H1 (cell line): ENCODE measurements at regions not wholly inside any gene's neighbourhood (a gene's known extent, or its start where the extent isn't known, plus 50 kb on each side); places are given as distances from the start of the nearest gene placed in this dataset.
"Not testable (repeated sequence)": the region's sequence is repeated elsewhere in the genome, so short reads cannot be mapped to it uniquely, and the experiment has no call there.

Experiments used
- CTCF ChIA-PET: fragments of 300-600 bp; sonication (Branson Sonifier 250); formaldehyde crosslinking; loops from one replicate; lab custom pipeline; 2021; ENCODE audit not compliant: partially characterized antibody; lab: Charles Lee
- POLR2A ChIA-PET: fragments of 300-600 bp; sonication (Branson Sonifier 250); formaldehyde crosslinking; loops from one replicate; lab custom pipeline; 2021; ENCODE audit warnings: inconsistent platforms; ENCODE audit not compliant: partially characterized antibody; lab: Charles Lee
- DNase-seq, 2 experiments: peaks; one replicate each; pipeline versions ENCODE4 v3.0.0 to v3.0.0-alpha.2; 2010 to 2022; ENCODE audit warnings: low spot score in 2 of 2, low read depth in 1 of 2, mixed read lengths in 1 of 2
- FAIRE-seq: peaks from 2 replicates; lab custom pipeline; 2011; peaks lifted over from hg19 to GRCh38; lab: Jason Lieb, UNC
- H2AFZ ChIP-seq: 2 replicates; pipeline ENCODE4 v1.8.1; 2012; ENCODE audit warnings: low read length, inconsistent platforms
- H2AK5ac ChIP-seq: 2 replicates; pipeline ENCODE4 v1.6.1; 2013; ENCODE audit warnings: low read depth, low read length
- H2BK120ac ChIP-seq: replicated peaks from 2 replicates; pipeline ENCODE3; 2013; ENCODE audit warnings: low read depth, low read length, inconsistent platforms
- H2BK12ac ChIP-seq: 2 replicates; pipeline ENCODE4 v1.6.1; 2013; ENCODE audit warnings: low read depth, low read length
- H2BK15ac ChIP-seq: 2 replicates; pipeline ENCODE4 v1.6.1; 2013; ENCODE audit warnings: low read length
- H2BK20ac ChIP-seq: 2 replicates; pipeline ENCODE4 v1.6.1; 2013; ENCODE audit warnings: low read length
- H2BK5ac ChIP-seq: 2 replicates; pipeline ENCODE4 v1.6.1; 2013; ENCODE audit warnings: low read depth, low read length
- H3K14ac ChIP-seq: 2 replicates; pipeline ENCODE4 v1.6.1; 2013; ENCODE audit warnings: inconsistent platforms; ENCODE audit not compliant: insufficient read length
- H3K18ac ChIP-seq: 2 replicates; pipeline ENCODE4 v1.6.1; 2013; ENCODE audit warnings: low read length; ENCODE audit errors: extremely low read depth
- H3K23ac ChIP-seq: 2 replicates; pipeline ENCODE4 v1.6.1; 2013; ENCODE audit warnings: inconsistent platforms; ENCODE audit not compliant: insufficient read length
- H3K23me2 ChIP-seq: 2 replicates; pipeline ENCODE4 v1.6.1; 2013; ENCODE audit warnings: low read depth, low read length
- H3K27ac ChIP-seq: 2 replicates; pipeline ENCODE4 v1.6.1; 2011; ENCODE audit warnings: low read depth, low read length, inconsistent platforms
- H3K27me3 ChIP-seq, 4 experiments: replicated peaks in 1 of 4; 1 replicate in 1 of 4; 2 replicates in 3 of 4; pipeline versions ENCODE4 v1.6.1 to v1.8.1; 2011 to 2013; ENCODE audit warnings: low read length in 3 of 4, mild to moderate bottlenecking in 3 of 4, inconsistent platforms in 2 of 4, mixed read lengths in 2 of 4, moderate library complexity in 1 of 4; ENCODE audit not compliant: control insufficient read depth in 3 of 4, insufficient read depth in 3 of 4; ENCODE audit errors: extremely low read depth in 1 of 4
- H3K36me3 ChIP-seq, 4 experiments: 2 replicates each; pipeline versions ENCODE4 v1.6.1 to v1.8.1; 2011 to 2013; ENCODE audit warnings: mild to moderate bottlenecking in 4 of 4, low read length in 3 of 4, moderate library complexity in 2 of 4, control low read depth in 1 of 4, inconsistent platforms in 1 of 4; ENCODE audit not compliant: insufficient read depth in 4 of 4, control insufficient read depth in 2 of 4
- H3K4ac ChIP-seq: replicated peaks from 2 replicates; pipeline ENCODE3; 2013; ENCODE audit warnings: low read length, low read depth, mixed read lengths, inconsistent platforms; ENCODE audit not compliant: insufficient read length
- H3K4me1 ChIP-seq, 4 experiments: replicated peaks in 1 of 4; 1 replicate in 1 of 4; 2 replicates in 3 of 4; pipeline versions ENCODE4 v1.6.1 to v1.8.1; 2011 to 2013; ENCODE audit warnings: low read length in 3 of 4, inconsistent platforms in 2 of 4, mixed read lengths in 1 of 4; ENCODE audit not compliant: insufficient read depth in 4 of 4, control insufficient read depth in 3 of 4
- H3K4me2 ChIP-seq, 2 experiments: 2 replicates each; pipeline versions ENCODE4 v1.6.1 to v1.8.1; 2011 to 2013; ENCODE audit warnings: low read depth in 2 of 2, low read length in 2 of 2, control low read depth in 1 of 2, inconsistent platforms in 1 of 2, mild to moderate bottlenecking in 1 of 2; ENCODE audit not compliant: insufficient read depth in 1 of 2
- H3K4me3 ChIP-seq, 4 experiments: fragments of 200-600, 300-600 bp in 1 of 4; sonication (generic), shearing (Covaris generic), sonication (Bioruptor Twin) in 1 of 4; 2 replicates each; pipeline versions ENCODE4 v1.5.1 to v1.8.1; 2011 to 2016; ENCODE audit warnings: low read length in 4 of 4, low read depth in 3 of 4, control low read depth in 2 of 4, inconsistent platforms in 2 of 4, mild to moderate bottlenecking in 2 of 4, mixed read lengths in 1 of 4, moderate library complexity in 1 of 4; ENCODE audit not compliant: insufficient read depth in 2 of 4; ENCODE audit errors: extremely low read depth in 1 of 4
- H3K56ac ChIP-seq: replicated peaks from 2 replicates; pipeline ENCODE3; 2013; ENCODE audit warnings: low read depth, mild to moderate bottlenecking, mixed read lengths, low read length, inconsistent platforms; ENCODE audit not compliant: insufficient read length
- H3K79me1 ChIP-seq: 2 replicates; pipeline ENCODE4 v1.6.1; 2013; ENCODE audit warnings: low read depth, low read length, control low read depth
- H3K79me2 ChIP-seq, 2 experiments: 2 replicates each; pipeline versions ENCODE4 v1.6.1 to v1.8.1; 2012 to 2013; ENCODE audit warnings: low read length in 2 of 2, mild to moderate bottlenecking in 2 of 2, inconsistent platforms in 1 of 2; ENCODE audit not compliant: insufficient read depth in 2 of 2, control insufficient read depth in 1 of 2
- H3K9ac ChIP-seq, 4 experiments: replicated peaks in 1 of 4; 1 replicate in 1 of 4; 2 replicates in 3 of 4; pipeline versions ENCODE4 v1.6.1 to v1.8.1; 2011 to 2013; ENCODE audit warnings: low read depth in 3 of 4, low read length in 3 of 4, control low read depth in 2 of 4, mild to moderate bottlenecking in 2 of 4, moderate library complexity in 2 of 4, inconsistent platforms in 1 of 4; ENCODE audit errors: extremely low read depth in 1 of 4
- H3K9me3 ChIP-seq, 2 experiments: 2 replicates each; pipeline versions ENCODE4 v1.6.1 to v1.8.1; 2012 to 2013; ENCODE audit warnings: mild to moderate bottlenecking in 2 of 2, moderate library complexity in 2 of 2, control low read depth in 1 of 2, inconsistent platforms in 1 of 2, low read depth in 1 of 2, low read length in 1 of 2, mixed read lengths in 1 of 2; ENCODE audit not compliant: insufficient read depth in 2 of 2
- H4K20me1 ChIP-seq, 2 experiments: replicated peaks in 1 of 2; 2 replicates each; pipeline versions ENCODE3 to v1.8.1; 2011 to 2013; ENCODE audit warnings: inconsistent platforms in 2 of 2, low read length in 2 of 2, mild to moderate bottlenecking in 1 of 2; ENCODE audit not compliant: insufficient read depth in 2 of 2, control insufficient read depth in 1 of 2
- H4K5ac ChIP-seq: 2 replicates; pipeline ENCODE4 v1.6.1; 2013; ENCODE audit warnings: low read length, low read depth, mixed read lengths, inconsistent platforms; ENCODE audit not compliant: insufficient read length
- H4K8ac ChIP-seq: 2 replicates; pipeline ENCODE4 v1.8.0; 2013; ENCODE audit warnings: mild to moderate bottlenecking, moderate library complexity, low read length, inconsistent platforms; ENCODE audit not compliant: insufficient read depth; ENCODE audit errors: extremely low read depth
- H4K91ac ChIP-seq: replicated peaks from 2 replicates; pipeline ENCODE3; 2013; ENCODE audit warnings: low read length, mixed read lengths, inconsistent platforms; ENCODE audit not compliant: insufficient read length
- WGBS, 2 experiments: shearing (Covaris generic) in 1 of 2; methylation state at CpG; one replicate each; pipeline versions ENCODE4 v1.1.6 to v1.1.7; 2013 to 2015; ENCODE audit warnings: low lambda C conversion rate in 2 of 2, mixed read lengths in 2 of 2, inconsistent platforms in 1 of 2, low coverage in 1 of 2, missing lambda C conversion rate in 1 of 2; ENCODE audit not compliant: insufficient replicate concordance in 2 of 2, insufficient coverage in 1 of 2, insufficient read length in 1 of 2; ENCODE audit errors: extremely low coverage in 1 of 2, missing lambda C conversion rate in 1 of 2; 5-methylcytosine and 5-hydroxymethylcytosine counted together
- TF ChIP-seq, protein P1 (sequence below), 3 experiments: IDR thresholded peaks; 1 replicate in 2 of 3; 2 replicates in 1 of 3; pipeline versions ENCODE4 v1.5.1 to v1.6.1; 2011; ENCODE audit warnings: low read length in 3 of 3, mild to moderate bottlenecking in 3 of 3, inconsistent platforms in 2 of 3, low read depth in 1 of 3, moderate library complexity in 1 of 3; ENCODE audit not compliant: insufficient read depth in 1 of 3; ENCODE audit errors: control extremely low read depth in 1 of 3

DNA sequence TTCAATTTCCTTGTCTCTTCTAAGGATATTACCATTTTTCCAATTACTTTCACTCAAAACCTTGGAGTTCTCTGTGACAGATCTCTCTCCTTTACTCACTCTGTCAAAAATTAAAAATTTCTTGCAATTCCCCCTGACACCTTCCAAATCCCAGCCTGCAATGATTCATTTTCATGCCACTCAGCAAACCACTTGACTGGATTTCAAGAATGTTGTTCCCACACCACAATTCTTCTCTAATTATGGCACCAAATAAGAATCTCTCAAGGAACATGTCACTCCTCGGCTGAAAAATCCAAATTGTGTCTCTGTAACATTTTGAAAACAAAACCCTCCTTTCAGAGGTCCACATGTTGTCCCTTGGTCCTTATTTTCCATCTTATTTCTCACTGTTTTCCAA, 438.9 kb upstream of the ZP4 start (continued):
- TF ChIP-seq, protein P1, sequence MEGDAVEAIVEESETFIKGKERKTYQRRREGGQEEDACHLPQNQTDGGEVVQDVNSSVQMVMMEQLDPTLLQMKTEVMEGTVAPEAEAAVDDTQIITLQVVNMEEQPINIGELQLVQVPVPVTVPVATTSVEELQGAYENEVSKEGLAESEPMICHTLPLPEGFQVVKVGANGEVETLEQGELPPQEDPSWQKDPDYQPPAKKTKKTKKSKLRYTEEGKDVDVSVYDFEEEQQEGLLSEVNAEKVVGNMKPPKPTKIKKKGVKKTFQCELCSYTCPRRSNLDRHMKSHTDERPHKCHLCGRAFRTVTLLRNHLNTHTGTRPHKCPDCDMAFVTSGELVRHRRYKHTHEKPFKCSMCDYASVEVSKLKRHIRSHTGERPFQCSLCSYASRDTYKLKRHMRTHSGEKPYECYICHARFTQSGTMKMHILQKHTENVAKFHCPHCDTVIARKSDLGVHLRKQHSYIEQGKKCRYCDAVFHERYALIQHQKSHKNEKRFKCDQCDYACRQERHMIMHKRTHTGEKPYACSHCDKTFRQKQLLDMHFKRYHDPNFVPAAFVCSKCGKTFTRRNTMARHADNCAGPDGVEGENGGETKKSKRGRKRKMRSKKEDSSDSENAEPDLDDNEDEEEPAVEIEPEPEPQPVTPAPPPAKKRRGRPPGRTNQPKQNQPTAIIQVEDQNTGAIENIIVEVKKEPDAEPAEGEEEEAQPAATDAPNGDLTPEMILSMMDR (IDR thresholded peaks at IDR 0.05; ENCODE audit: control extremely low read depth in 1 of 3, insufficient read depth in 1 of 3, low read depth in 1 of 3, low read length in 3 of 3) = no peak

DNA sequence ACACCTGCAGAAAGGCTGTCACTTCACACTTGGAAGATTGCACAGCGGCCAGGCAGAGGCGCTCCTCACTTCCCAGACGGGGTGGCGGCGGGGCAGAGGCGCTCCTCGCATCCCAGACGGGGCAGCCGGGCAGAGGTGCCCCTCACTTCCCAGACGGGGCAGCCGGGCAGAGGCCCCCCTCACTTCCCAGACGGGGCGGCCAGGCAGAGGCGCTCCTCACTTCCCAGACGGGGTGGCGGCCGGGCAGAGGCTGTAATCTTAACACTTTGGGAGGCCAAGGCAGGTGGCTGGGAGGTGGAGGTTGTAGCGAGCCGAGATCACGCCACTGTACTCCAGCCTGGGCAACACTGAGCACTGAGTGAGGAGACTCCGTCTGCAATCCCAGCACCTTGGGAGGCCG, 436.3 kb upstream of the ZP4 start:
- H2BK15ac ChIP-seq, H2AFZ ChIP-seq, CTCF ChIA-PET, H3K4ac ChIP-seq, H3K23me2 ChIP-seq, H4K91ac ChIP-seq, H4K5ac ChIP-seq, DNase-seq, H3K9ac ChIP-seq, H3K4me1 ChIP-seq, H3K4me3 ChIP-seq, H3K18ac ChIP-seq, H3K27ac ChIP-seq, H3K27me3 ChIP-seq, H2BK20ac ChIP-seq, H3K4me2 ChIP-seq, H3K36me3 ChIP-seq, H3K14ac ChIP-seq, H3K79me2 ChIP-seq, H4K20me1 ChIP-seq, H2AK5ac ChIP-seq, H2BK12ac ChIP-seq, H4K8ac ChIP-seq, H3K23ac ChIP-seq, H3K79me1 ChIP-seq, H3K9me3 ChIP-seq, FAIRE-seq, H2BK120ac ChIP-seq, H2BK5ac ChIP-seq, POLR2A ChIA-PET, H3K56ac ChIP-seq: not testable (repeated sequence)
- WGBS, 2 experiments = 90% methylated on average over 6 of the region's 22 CpGs; no CpG with 5 or more reads in 1 of the 2 experiments
